BLaER1 treated with 17β-estradiol and CSF1 and Interleukin-3, amounts not matched to agents 10 nM and 100 nM (cell line): ENCODE measurements at regions not wholly inside any gene's neighbourhood (a gene's known extent, or its start where the extent isn't known, plus 50 kb on each side); places are given as distances from the start of the nearest gene placed in this dataset.
"Not testable (repeated sequence)": the region's sequence is repeated elsewhere in the genome, so short reads cannot be mapped to it uniquely, and the experiment has no call there.

Source experiments
- H3K27ac ChIP-seq, 11 experiments: shearing (Covaris generic); formaldehyde crosslinking; 2 replicates each; pipeline ENCODE4 v1.8.1; 2022
- H3K27me3 ChIP-seq, 11 experiments: shearing (Covaris generic); formaldehyde crosslinking; 2 replicates each; pipeline ENCODE4 v1.8.1; 2022
- H3K36me3 ChIP-seq, 11 experiments: shearing (Covaris generic); formaldehyde crosslinking; 2 replicates each; pipeline ENCODE4 v1.8.1; 2022
- H3K4me1 ChIP-seq, 10 experiments: shearing (Covaris generic); formaldehyde crosslinking; 2 replicates each; pipeline ENCODE4 v1.8.1; 2022
- H3K4me2 ChIP-seq, 11 experiments: shearing (Covaris generic); formaldehyde crosslinking; 2 replicates each; pipeline ENCODE4 v1.8.1; 2022
- H3K4me3 ChIP-seq, 10 experiments: shearing (Covaris generic); formaldehyde crosslinking; 2 replicates each; pipeline ENCODE4 v1.8.1; 2022
- H3K9ac ChIP-seq, 11 experiments: shearing (Covaris generic); formaldehyde crosslinking; 2 replicates each; pipeline ENCODE4 v1.8.1; 2022
- H3K9me3 ChIP-seq, 11 experiments: shearing (Covaris generic); formaldehyde crosslinking; replicated peaks in 1 of 11; 2 replicates each; pipeline ENCODE4 v1.8.1; 2022
- H4K20me1 ChIP-seq, 11 experiments: shearing (Covaris generic); formaldehyde crosslinking; 2 replicates each; pipeline ENCODE4 v1.8.1; 2022

GRCh38 chr9:63328313-63328712 lies 1956.7 kb downstream of the FOXD4L5 start:
- H4K20me1 ChIP-seq, H3K27me3 ChIP-seq, H3K9me3 ChIP-seq, H3K27ac ChIP-seq, H3K36me3 ChIP-seq, H3K4me3 ChIP-seq, H3K9ac ChIP-seq, H3K4me2 ChIP-seq, H3K4me1 ChIP-seq: not testable (repeated sequence)

GRCh38 chr9:63327211-63327610 lies 1957.8 kb downstream of the FOXD4L5 start:
- not testable (repeated sequence) for H3K4me1 ChIP-seq, H4K20me1 ChIP-seq, H3K4me3 ChIP-seq, H3K27ac ChIP-seq, H3K4me2 ChIP-seq, H3K27me3 ChIP-seq, H3K9me3 ChIP-seq, H3K36me3 ChIP-seq, H3K9ac ChIP-seq

- not testable (repeated sequence) for H3K4me1 ChIP-seq
Observed at GRCh38 chr9:63326665-63327064, 1958.3 kb downstream of the FOXD4L5 start.

GRCh38 chr9:63325696-63326095 lies 1959.3 kb downstream of the FOXD4L5 start:
- H3K27ac ChIP-seq, H3K4me3 ChIP-seq, H3K4me2 ChIP-seq, H3K4me1 ChIP-seq, H3K9ac ChIP-seq, H3K36me3 ChIP-seq, H4K20me1 ChIP-seq, H3K9me3 ChIP-seq, H3K27me3 ChIP-seq: not testable (repeated sequence)

More at GRCh38 chr9:63326665-63327064, 1958.3 kb downstream of the FOXD4L5 start:
- not testable (repeated sequence) for H4K20me1 ChIP-seq, H3K36me3 ChIP-seq, H3K27me3 ChIP-seq, H3K4me3 ChIP-seq, H3K27ac ChIP-seq, H3K9ac ChIP-seq, H3K4me2 ChIP-seq, H3K9me3 ChIP-seq

GRCh38 chr9:63318093-63318492 lies 1966.9 kb downstream of the FOXD4L5 start:
- not testable (repeated sequence) for H3K27me3 ChIP-seq, H3K4me2 ChIP-seq, H4K20me1 ChIP-seq, H3K27ac ChIP-seq, H3K9ac ChIP-seq, H3K9me3 ChIP-seq, H3K36me3 ChIP-seq, H3K4me1 ChIP-seq, H3K4me3 ChIP-seq

GRCh38 chr9:63315387-63315786 lies 1969.6 kb downstream of the FOXD4L5 start:
- not testable (repeated sequence) for H3K9me3 ChIP-seq, H3K4me1 ChIP-seq, H3K4me3 ChIP-seq, H3K36me3 ChIP-seq, H3K9ac ChIP-seq, H4K20me1 ChIP-seq, H3K27me3 ChIP-seq, H3K4me2 ChIP-seq, H3K27ac ChIP-seq

- not testable (repeated sequence) for H3K36me3 ChIP-seq, H3K4me2 ChIP-seq, H3K27me3 ChIP-seq, H3K4me1 ChIP-seq, H3K4me3 ChIP-seq, H3K9ac ChIP-seq, H3K27ac ChIP-seq, H4K20me1 ChIP-seq, H3K9me3 ChIP-seq
Observed at GRCh38 chr9:63296848-63297247, 1988.2 kb downstream of the FOXD4L5 start.

GRCh38 chr9:63296366-63296765 lies 1988.6 kb downstream of the FOXD4L5 start:
- H3K9ac ChIP-seq, H3K27me3 ChIP-seq, H4K20me1 ChIP-seq, H3K4me3 ChIP-seq, H3K4me2 ChIP-seq, H3K27ac ChIP-seq, H3K9me3 ChIP-seq, H3K4me1 ChIP-seq, H3K36me3 ChIP-seq: not testable (repeated sequence)

GRCh38 chr9:63289971-63290370 lies 1995.0 kb downstream of the FOXD4L5 start:
- H3K4me2 ChIP-seq, H3K4me3 ChIP-seq, H3K27me3 ChIP-seq, H3K27ac ChIP-seq, H3K4me1 ChIP-seq, H3K9ac ChIP-seq, H3K9me3 ChIP-seq, H4K20me1 ChIP-seq, H3K36me3 ChIP-seq: not testable (repeated sequence)
